IMR-90 (cell line): ENCODE measurements at regions not wholly inside any gene's neighbourhood (a gene's known extent, or its start where the extent isn't known, plus 50 kb on each side); places are given as distances from the start of the nearest gene placed in this dataset.

ENCODE experiments used
- ATAC-seq: fragments of 200-7000 bp; cut with Tn5 transposase; 2 replicates; pipeline ENCODE4 v1.9.1; 2020; ENCODE audit warnings: low read depth, mild to moderate bottlenecking, moderate library complexity
- BruUV-seq: library from RNA; stranded (reverse); fragments of 400-500 nt; replicated peaks from 2 replicates; lab custom pipeline; 2021; lab: Mats Ljungman, UMichigan
- CTCF ChIA-PET: fragments of 300-600 bp; formaldehyde crosslinking; extraction: SDS; loops from one replicate; lab custom pipeline; 2021; ENCODE audit warnings: antibody characterized with exemption; lab: Yijun Ruan, JAX
- POLR2A ChIA-PET: fragments of 300-600 bp; sonication (Branson Sonifier 250); formaldehyde crosslinking; loops from one replicate; lab custom pipeline; 2022; ENCODE audit warnings: antibody characterized with exemption; ENCODE audit not compliant: unreplicated experiment; lab: Charles Lee
- DNase-seq: peaks from one replicate; pipeline ENCODE4 v3.0.0; 2013
- H2AFZ ChIP-seq: replicated peaks from 2 replicates; pipeline ENCODE3; 2013; ENCODE audit warnings: low read length, mild to moderate bottlenecking; ENCODE audit not compliant: poor library complexity
- H2AK5ac ChIP-seq: 2 replicates; pipeline ENCODE4 v1.6.1; 2013; ENCODE audit warnings: low read depth, low read length, inconsistent platforms
- H2AK9ac ChIP-seq: replicated peaks from 2 replicates; pipeline ENCODE3; 2013; ENCODE audit warnings: mild to moderate bottlenecking, low read depth, low read length, moderate library complexity; ENCODE audit not compliant: poor library complexity
- H2BK120ac ChIP-seq: 2 replicates; pipeline ENCODE4 v1.6.1; 2013; ENCODE audit warnings: low read depth, low read length, inconsistent platforms
- H2BK15ac ChIP-seq: 3 replicates; pipeline ENCODE4 v1.6.1; 2013; ENCODE audit warnings: low read depth, low read length, inconsistent platforms
- H2BK20ac ChIP-seq: 2 replicates; pipeline ENCODE4 v1.6.1; 2013; ENCODE audit warnings: low read depth, mild to moderate bottlenecking, inconsistent platforms, low read length, moderate library complexity
- H2BK5ac ChIP-seq: 2 replicates; pipeline ENCODE4 v1.6.1; 2013; ENCODE audit warnings: mild to moderate bottlenecking, low read depth, low read length, inconsistent platforms; ENCODE audit not compliant: poor library complexity, severe bottlenecking
- H3K14ac ChIP-seq: replicated peaks from 2 replicates; pipeline ENCODE4 v1.6.1; 2013; ENCODE audit warnings: low read depth, low read length, inconsistent platforms
- H3K18ac ChIP-seq: 2 replicates; pipeline ENCODE4 v1.6.1; 2013; ENCODE audit warnings: low read depth, low read length, control low read depth
- H3K23ac ChIP-seq: 2 replicates; pipeline ENCODE4 v1.6.1; 2013; ENCODE audit warnings: low read depth, low read length, inconsistent platforms
- H3K27ac ChIP-seq: 2 replicates; pipeline ENCODE4 v1.5.1; 2013; ENCODE audit warnings: mild to moderate bottlenecking, control low read depth, low read length; ENCODE audit not compliant: insufficient read depth
- H3K27me3 ChIP-seq: 2 replicates; pipeline ENCODE4 v1.6.1; 2013; ENCODE audit warnings: low read length; ENCODE audit not compliant: control insufficient read depth, insufficient read depth
- H3K36me3 ChIP-seq: 2 replicates; pipeline ENCODE4 v1.6.1; 2013; ENCODE audit warnings: low read length, mixed read lengths; ENCODE audit not compliant: control insufficient read depth, insufficient read depth
- H3K4ac ChIP-seq: 2 replicates; pipeline ENCODE4 v1.6.1; 2013; ENCODE audit warnings: low read depth, low read length, inconsistent platforms
- H3K4me1 ChIP-seq: 2 replicates; pipeline ENCODE4 v1.6.1; 2013; ENCODE audit warnings: low read length, mixed read lengths; ENCODE audit not compliant: control insufficient read depth, insufficient read depth
- H3K4me2 ChIP-seq: 2 replicates; pipeline ENCODE4 v1.6.1; 2013; ENCODE audit warnings: low read depth, mild to moderate bottlenecking, control low read depth, low read length, moderate library complexity
- H3K4me3 ChIP-seq: 2 replicates; pipeline ENCODE4 v1.5.1; 2013; ENCODE audit warnings: low read depth, mild to moderate bottlenecking, control low read depth, low read length, moderate library complexity; ENCODE audit not compliant: insufficient read depth
- H3K56ac ChIP-seq: 2 replicates; pipeline ENCODE4 v1.6.1; 2013; ENCODE audit warnings: low read length, inconsistent platforms; ENCODE audit not compliant: insufficient read depth; ENCODE audit errors: extremely low read depth
- H3K79me1 ChIP-seq, 2 experiments: 2 replicates each; pipeline ENCODE4 v1.6.1; 2013; ENCODE audit warnings: low read length in 2 of 2, inconsistent platforms in 1 of 2, low read depth in 1 of 2
- H3K9ac ChIP-seq: 2 replicates; pipeline ENCODE4 v1.6.1; 2013; ENCODE audit warnings: low read depth, low read length, control low read depth
- H3K9me1 ChIP-seq: 2 replicates; pipeline ENCODE4 v1.6.1; 2013; ENCODE audit warnings: low read length, inconsistent platforms; ENCODE audit not compliant: insufficient read depth
- H3K9me3 ChIP-seq: 2 replicates; pipeline ENCODE4 v1.6.1; 2013; ENCODE audit warnings: low read length; ENCODE audit not compliant: control insufficient read depth, insufficient read depth
- H4K20me1 ChIP-seq: 2 replicates; pipeline ENCODE4 v1.6.1; 2013; ENCODE audit warnings: low read length, inconsistent platforms; ENCODE audit not compliant: insufficient read depth
- H4K5ac ChIP-seq: 2 replicates; pipeline ENCODE4 v1.6.1; 2013; ENCODE audit warnings: mild to moderate bottlenecking, low read depth, low read length, control low read depth
- H4K8ac ChIP-seq, 2 experiments: 2 replicates each; pipeline ENCODE4 v1.6.1; 2013; ENCODE audit warnings: low read depth in 2 of 2, low read length in 2 of 2, control low read depth in 1 of 2, inconsistent platforms in 1 of 2
- H4K91ac ChIP-seq: 2 replicates; pipeline ENCODE4 v1.6.1; 2013; ENCODE audit warnings: low read depth, low read length, inconsistent platforms; ENCODE audit not compliant: insufficient read depth
- BHLHE40 ChIP-seq: fragments of 150-350 bp; IDR thresholded peaks from 2 replicates; pipeline ENCODE4 v1.6.1; 2016; ENCODE audit warnings: mild to moderate bottlenecking, low read depth, low read length
- CEBPB ChIP-seq: IDR thresholded peaks from 2 replicates; pipeline ENCODE4 v1.6.1; 2012; ENCODE audit warnings: low read depth, low read length, improper control_type of control experiment
- CHD1 ChIP-seq: IDR thresholded peaks from 2 replicates; pipeline ENCODE4 v1.6.1; 2012; ENCODE audit warnings: low read depth, low read length, improper control_type of control experiment
- CTCF ChIP-seq: conservative IDR thresholded peaks from 2 replicates; pipeline ENCODE4 v1.5.1; 2012; ENCODE audit warnings: mild to moderate bottlenecking, low read depth, low read length, improper control_type of control experiment
- ELK1 ChIP-seq: fragments of 150-350 bp; IDR thresholded peaks from 2 replicates; pipeline ENCODE4 v1.6.1; 2016; ENCODE audit warnings: low read depth, mild to moderate bottlenecking, low read length, moderate library complexity, borderline replicate concordance
- FOS ChIP-seq: fragments of 150-350 bp; IDR thresholded peaks from 2 replicates; pipeline ENCODE4 v1.6.1; 2016; ENCODE audit warnings: low read depth, low read length
- MAFK ChIP-seq: IDR thresholded peaks from 2 replicates; pipeline ENCODE4 v1.6.1; 2012; ENCODE audit warnings: low read depth, low read length, improper control_type of control experiment
- MAZ ChIP-seq: IDR thresholded peaks from 2 replicates; pipeline ENCODE4 v1.6.1; 2012; ENCODE audit warnings: low read depth, mild to moderate bottlenecking, low read length, improper control_type of control experiment, moderate library complexity, borderline replicate concordance
- MXI1 ChIP-seq: IDR thresholded peaks from 2 replicates; pipeline ENCODE4 v1.6.1; 2012; ENCODE audit warnings: low read depth, mild to moderate bottlenecking, low read length, moderate library complexity, borderline replicate concordance
- NFE2L2 ChIP-seq: fragments of 150-350 bp; IDR thresholded peaks from 2 replicates; pipeline ENCODE4 v1.6.1; 2016; ENCODE audit warnings: low read depth, mild to moderate bottlenecking, low read length
- POLR2A ChIP-seq: IDR thresholded peaks from 2 replicates; pipeline ENCODE4 v1.6.1; 2012; ENCODE audit warnings: mild to moderate bottlenecking, low read depth, low read length
- RAD21 ChIP-seq: IDR thresholded peaks from 2 replicates; pipeline ENCODE4 v1.6.1; 2012; ENCODE audit warnings: low read length, improper control_type of control experiment
- RCOR1 ChIP-seq: IDR thresholded peaks from 2 replicates; pipeline ENCODE4 v1.6.1; 2012; ENCODE audit warnings: mild to moderate bottlenecking, low read length, improper control_type of control experiment; ENCODE audit not compliant: insufficient replicate concordance
- RFX5 ChIP-seq: IDR thresholded peaks from 2 replicates; pipeline ENCODE4 v1.8.0; 2012; ENCODE audit warnings: low read depth, mild to moderate bottlenecking, low read length, moderate library complexity
- SMC3 ChIP-seq: fragments of 150-350 bp; IDR thresholded peaks from 2 replicates; pipeline ENCODE4 v1.6.1; 2016; ENCODE audit warnings: low read depth, mild to moderate bottlenecking, antibody characterized with exemption, low read length, moderate library complexity
- USF2 ChIP-seq: fragments of 150-350 bp; IDR thresholded peaks from 2 replicates; pipeline ENCODE4 v1.6.1; 2017; ENCODE audit warnings: mild to moderate bottlenecking, antibody characterized with exemption, low read length, low read depth
- WGBS, 2 experiments: methylation state at CpG; one replicate each; pipeline versions ENCODE4 v1.1.5 to v1.1.7; 2013; ENCODE audit warnings: missing lambda C conversion rate in 2 of 2; ENCODE audit not compliant: insufficient read length in 1 of 2; ENCODE audit errors: extremely low coverage in 2 of 2; 5-methylcytosine and 5-hydroxymethylcytosine counted together
- dilution Hi-C: fragments of 300-500 bp; cut with HindIII; formaldehyde crosslinking; loops from one replicate; pipeline ENCODE4 v1.14.3; 2018; ENCODE audit warnings: low sequenced_read_pairs; ENCODE audit not compliant: unreplicated experiment
- in situ Hi-C: fragments of 300-500 bp; cut with MboI; formaldehyde crosslinking; loops from 3 replicates; pipeline ENCODE4 v1.14.3; 2019; ENCODE audit warnings: low sequenced_read_pairs, inconsistent platforms, mixed read lengths
- intact Hi-C: fragments of 100-400 bp; cut with micrococcal nuclease; formaldehyde crosslinking; loops from 2 replicates; pipeline ENCODE4 v1.10.0; 2022

- dilution Hi-C loops (no loop called here), intact Hi-C loops (no loop called here), in situ Hi-C loops (no loop called here)
- CTCF ChIA-PET: no interaction called here
- no peak for ATAC-seq
- Histone ChIP-seq H4K5ac (no peak overlapping the region), H4K8ac (no peak overlapping the region), H3K9me1 (no peaks in the 10 kb centered on the region), H3K4me1 (no peaks in the 10 kb centered on the region), H4K20me1 (no peaks in the 10 kb centered on the region), H4K91ac (no peak overlapping the region), H3K56ac (no peak overlapping the region), H2AFZ (no peak overlapping the region), H3K9ac (no peak overlapping the region), H3K9me3 (no peaks in the 10 kb centered on the region), H3K18ac (no peak overlapping the region), H3K4me2 (no peak overlapping the region), H3K27ac (no peak overlapping the region), H2AK9ac (no peak overlapping the region), H3K79me1 (no peaks in the 10 kb centered on the region), H2BK120ac (no peak overlapping the region), H3K4ac (no peak overlapping the region), H2AK5ac (no peak overlapping the region), H3K27me3 (no peaks in the 10 kb centered on the region), H2BK15ac (no peak overlapping the region), H3K14ac (no peak overlapping the region), H3K4me3 (no peak overlapping the region), H2BK20ac (no peak overlapping the region), H3K23ac (no peak overlapping the region), H3K36me3 (no peaks in the 10 kb centered on the region), H2BK5ac (no peak overlapping the region)
- POLR2A ChIA-PET: no interaction called here
- TF ChIP-seq BHLHE40 (no peak), ELK1 (no peak), CTCF (no peak), POLR2A (no peak), RCOR1 (no peak), RAD21 (no peak), MAZ (no peak), CEBPB (no peak), CHD1 (no peak), MXI1 (no peak), FOS (no peak), NFE2L2 (no peak), USF2 (no peak), SMC3 (no peak), MAFK (no peak), RFX5 (no peak)
- WGBS, 2 experiments: no CpG with 5 or more reads among the region's 3 CpGs
- no TSS peak for BruUV-seq
- DNase-seq: no peak
Measured at GRCh38 chrX:28273736-28274135, 292.5 kb upstream of the DCAF8L1 start.
